Progenitor cell of endocrine pancreas (in vitro differentiated cells): ENCODE measurements at regions not wholly inside any gene's neighbourhood (a gene's known extent, or its start where the extent isn't known, plus 50 kb on each side); places are given as distances from the start of the nearest gene placed in this dataset.
"Not testable (repeated sequence)": the region's sequence is repeated elsewhere in the genome, so short reads cannot be mapped to it uniquely, and the experiment has no call there.

Experiments used
- DNase-seq: peaks from one replicate; pipeline ENCODE4 v3.0.0; 2021; ENCODE audit warnings: low spot score; ENCODE audit not compliant: unreplicated experiment
- H3K27ac Mint-ChIP-seq: 2 replicates; pipeline ENCODE4 v1.8.0; 2021; ENCODE audit warnings: mild to moderate bottlenecking, moderate library complexity, mixed read lengths
- H3K27me3 Mint-ChIP-seq: 2 replicates; pipeline ENCODE4 v1.8.0; 2021; ENCODE audit warnings: mixed read lengths
- H3K36me3 Mint-ChIP-seq: 2 replicates; pipeline ENCODE4 v1.8.0; 2022; ENCODE audit warnings: mixed read lengths; ENCODE audit not compliant: insufficient read depth
- H3K4me1 Mint-ChIP-seq: 2 replicates; pipeline ENCODE4 v1.8.0; 2021; ENCODE audit warnings: low read depth, mixed read lengths
- H3K4me3 Mint-ChIP-seq: 2 replicates; pipeline ENCODE4 v1.8.0; 2021; ENCODE audit warnings: low read depth, mild to moderate bottlenecking, moderate library complexity, mixed read lengths
- H3K9me3 Mint-ChIP-seq: 2 replicates; pipeline ENCODE4 v1.8.0; 2021; ENCODE audit warnings: low read depth, mixed read lengths
- TF ChIP-seq, protein P1 (sequence below): fragments of 200-600 bp; sonication (generic); IDR thresholded peaks from one replicate; pipeline ENCODE4 v1.5.0; 2021; ENCODE audit warnings: antibody characterized with exemption, mild to moderate bottlenecking; ENCODE audit not compliant: unreplicated experiment

GRCh38 chr20:29868688-29869087 is 1388.8 kb upstream of the DEFB115 start:
- not testable (repeated sequence) for DNase-seq, H3K4me1 Mint-ChIP-seq, H3K36me3 Mint-ChIP-seq, H3K27ac Mint-ChIP-seq, H3K27me3 Mint-ChIP-seq, H3K4me3 Mint-ChIP-seq
- peaks cover 83% of the 10 kb centered on the region for H3K9me3 Mint-ChIP-seq

- H3K9me3 Mint-ChIP-seq, result peaks cover 72% of the 10 kb centered on the region
- H3K4me1 Mint-ChIP-seq, DNase-seq, H3K36me3 Mint-ChIP-seq, H3K4me3 Mint-ChIP-seq, H3K27me3 Mint-ChIP-seq, H3K27ac Mint-ChIP-seq: not testable (repeated sequence)
Measured at GRCh38 chr20:29871816-29872215, 1385.6 kb upstream of the DEFB115 start.

DNA sequence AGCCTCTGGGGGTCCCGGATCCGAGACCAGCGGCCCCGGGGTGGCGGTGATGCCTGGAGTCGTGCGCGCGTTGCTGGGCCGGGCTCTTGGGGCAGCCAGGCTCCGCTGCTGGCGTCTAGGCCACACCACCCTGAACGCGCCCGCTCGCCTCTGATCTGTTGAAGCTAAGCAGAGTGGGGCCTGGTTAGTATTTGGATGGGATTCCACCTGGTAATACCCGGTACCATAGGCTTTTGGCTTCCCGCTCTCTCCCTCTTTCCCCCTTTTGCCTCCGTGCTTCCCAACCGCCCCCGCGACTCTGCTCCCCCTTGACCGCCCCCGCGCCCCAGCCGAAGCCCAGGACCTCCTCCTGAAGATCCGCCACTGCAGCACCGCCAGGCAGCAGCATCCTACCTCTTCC is 1383.5 kb upstream of the DEFB115 start:
- H3K4me1 Mint-ChIP-seq, result no peaks in the 10 kb centered on the region
- H3K27ac Mint-ChIP-seq, result no peak overlapping the region
- H3K9me3 Mint-ChIP-seq, result peaks cover 72% of the 10 kb centered on the region
- H3K4me3 Mint-ChIP-seq, result no peak overlapping the region
- no peak for DNase-seq
- H3K36me3 Mint-ChIP-seq, result peaks cover 13% of the 10 kb centered on the region
- H3K27me3 Mint-ChIP-seq, result no peaks in the 10 kb centered on the region
- TF ChIP-seq, protein P1, sequence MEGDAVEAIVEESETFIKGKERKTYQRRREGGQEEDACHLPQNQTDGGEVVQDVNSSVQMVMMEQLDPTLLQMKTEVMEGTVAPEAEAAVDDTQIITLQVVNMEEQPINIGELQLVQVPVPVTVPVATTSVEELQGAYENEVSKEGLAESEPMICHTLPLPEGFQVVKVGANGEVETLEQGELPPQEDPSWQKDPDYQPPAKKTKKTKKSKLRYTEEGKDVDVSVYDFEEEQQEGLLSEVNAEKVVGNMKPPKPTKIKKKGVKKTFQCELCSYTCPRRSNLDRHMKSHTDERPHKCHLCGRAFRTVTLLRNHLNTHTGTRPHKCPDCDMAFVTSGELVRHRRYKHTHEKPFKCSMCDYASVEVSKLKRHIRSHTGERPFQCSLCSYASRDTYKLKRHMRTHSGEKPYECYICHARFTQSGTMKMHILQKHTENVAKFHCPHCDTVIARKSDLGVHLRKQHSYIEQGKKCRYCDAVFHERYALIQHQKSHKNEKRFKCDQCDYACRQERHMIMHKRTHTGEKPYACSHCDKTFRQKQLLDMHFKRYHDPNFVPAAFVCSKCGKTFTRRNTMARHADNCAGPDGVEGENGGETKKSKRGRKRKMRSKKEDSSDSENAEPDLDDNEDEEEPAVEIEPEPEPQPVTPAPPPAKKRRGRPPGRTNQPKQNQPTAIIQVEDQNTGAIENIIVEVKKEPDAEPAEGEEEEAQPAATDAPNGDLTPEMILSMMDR, result no peak

DNA sequence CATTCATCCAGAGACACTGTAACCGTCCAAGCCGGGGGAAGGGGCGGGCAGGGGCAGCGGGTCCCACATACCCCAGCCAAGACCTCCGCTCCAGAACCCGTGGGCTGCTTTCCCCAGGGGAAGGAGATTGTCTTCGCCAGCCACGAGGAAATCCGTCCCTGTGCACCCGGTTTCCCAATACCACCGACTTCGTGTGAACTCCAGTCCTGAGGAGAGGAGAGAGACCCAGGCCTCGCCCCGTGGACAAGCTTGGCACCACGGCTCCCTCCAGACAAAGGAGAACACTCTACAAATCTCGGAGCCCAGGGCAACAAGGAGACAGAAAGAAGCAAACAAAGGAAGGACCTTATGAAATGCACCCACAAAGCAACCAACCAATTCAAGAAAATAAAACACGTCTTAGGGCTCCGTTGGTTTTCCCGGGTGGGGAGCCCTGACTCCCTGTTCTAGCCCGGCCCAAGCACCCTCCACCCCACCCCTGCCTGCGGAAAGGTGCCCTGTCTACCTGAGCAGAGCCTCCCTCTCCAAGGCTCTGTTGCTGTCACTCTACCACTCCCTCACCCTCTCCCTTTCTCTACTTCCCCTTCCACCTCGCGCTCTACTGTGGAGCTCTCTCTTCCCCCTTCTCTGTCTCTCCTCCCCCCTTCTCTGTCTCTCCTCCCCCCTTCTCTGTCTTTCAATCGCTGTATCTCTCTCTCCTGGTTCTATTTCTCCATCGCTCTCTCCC is 1382.8 kb upstream of the DEFB115 start:
- Mint-ChIP-seq H3K4me3 (no peak overlapping the region), H3K27ac (no peak overlapping the region), H3K9me3 (peaks cover 68% of the 10 kb centered on the region), H3K27me3 (no peaks in the 10 kb centered on the region), H3K36me3 (peaks cover 15% of the 10 kb centered on the region), H3K4me1 (no peaks in the 10 kb centered on the region)
- TF ChIP-seq, protein P1, result no peak
- DNase-seq, result no peak

DNA sequence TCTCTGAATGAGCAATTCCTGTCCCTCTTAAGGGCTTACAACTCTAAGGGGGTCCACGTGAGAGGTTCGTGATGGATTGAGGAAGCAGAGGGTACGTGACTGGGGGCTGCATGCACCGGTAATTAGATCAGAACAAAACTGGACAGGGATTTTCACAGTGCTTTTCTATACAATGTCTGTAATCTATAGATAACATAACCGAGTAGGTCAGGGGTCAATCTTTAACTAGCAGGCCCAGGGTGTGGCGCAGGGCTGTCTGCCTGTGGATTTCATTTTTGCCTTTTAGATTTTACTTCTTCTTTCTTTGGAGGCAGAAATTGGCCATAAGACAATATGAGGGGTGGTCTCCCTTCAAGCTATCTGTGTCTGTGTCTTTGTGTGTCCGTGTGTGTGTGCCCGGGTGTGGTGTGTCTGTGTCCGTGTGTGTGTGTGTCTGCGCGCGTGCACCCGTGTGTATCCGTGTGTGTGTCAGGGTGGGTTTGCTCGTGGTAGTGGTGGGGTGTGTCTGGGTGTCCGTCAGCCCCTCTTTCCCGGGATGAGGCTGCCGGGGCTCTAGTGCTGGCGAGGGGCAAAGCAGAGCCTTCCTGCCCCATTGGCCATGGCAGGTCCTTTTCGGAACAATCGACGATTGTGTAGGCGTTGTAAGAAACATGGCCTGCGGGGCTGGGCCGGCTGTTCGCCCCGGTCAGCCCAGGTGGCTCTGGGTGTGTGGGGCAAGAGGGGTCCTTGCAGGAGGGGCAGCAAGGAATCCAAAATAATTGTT is 1382.0 kb upstream of the DEFB115 start:
- not testable (repeated sequence) for H3K27ac Mint-ChIP-seq, H3K4me1 Mint-ChIP-seq, DNase-seq, H3K27me3 Mint-ChIP-seq, H3K4me3 Mint-ChIP-seq
- Mint-ChIP-seq H3K9me3 (peaks cover 64% of the 10 kb centered on the region), H3K36me3 (peaks cover 15% of the 10 kb centered on the region)

GRCh38 chr20:29876084-29876910 is 1381.2 kb upstream of the DEFB115 start:
- Mint-ChIP-seq H3K9me3 (peaks cover 63% of the 10 kb centered on the region), H3K36me3 (peaks cover 15% of the 10 kb centered on the region)
- H3K4me3 Mint-ChIP-seq, H3K27ac Mint-ChIP-seq, H3K27me3 Mint-ChIP-seq, H3K4me1 Mint-ChIP-seq, DNase-seq: not testable (repeated sequence)

DNA sequence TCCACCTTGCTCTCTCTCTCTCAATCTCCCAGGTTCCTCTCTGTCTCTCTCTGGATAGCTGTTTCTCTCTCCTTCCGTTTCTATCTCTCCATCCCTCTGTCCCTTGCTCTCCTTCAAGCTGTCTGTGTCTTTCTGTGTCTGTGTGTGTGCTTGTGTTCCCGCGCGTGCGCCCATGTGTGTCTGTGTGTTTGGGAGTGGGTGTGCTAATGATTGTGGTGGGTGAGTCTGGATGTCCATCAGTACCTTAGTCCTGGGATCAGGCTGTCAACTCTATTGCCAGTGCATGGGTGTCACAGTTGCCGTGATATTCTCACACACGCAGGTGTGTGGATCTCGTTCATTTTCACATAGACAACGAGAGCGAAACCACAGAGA is 1380.6 kb upstream of the DEFB115 start:
- TF ChIP-seq, protein P1, result no peak
- peaks cover 15% of the 10 kb centered on the region for H3K36me3 Mint-ChIP-seq
- no peak for DNase-seq
- H3K4me1 Mint-ChIP-seq, result no peaks in the 10 kb centered on the region
- H3K27ac Mint-ChIP-seq, result no peak overlapping the region
- no peaks in the 10 kb centered on the region for H3K27me3 Mint-ChIP-seq
- H3K4me3 Mint-ChIP-seq, result no peak overlapping the region
- peaks cover 58% of the 10 kb centered on the region for H3K9me3 Mint-ChIP-seq

DNA sequence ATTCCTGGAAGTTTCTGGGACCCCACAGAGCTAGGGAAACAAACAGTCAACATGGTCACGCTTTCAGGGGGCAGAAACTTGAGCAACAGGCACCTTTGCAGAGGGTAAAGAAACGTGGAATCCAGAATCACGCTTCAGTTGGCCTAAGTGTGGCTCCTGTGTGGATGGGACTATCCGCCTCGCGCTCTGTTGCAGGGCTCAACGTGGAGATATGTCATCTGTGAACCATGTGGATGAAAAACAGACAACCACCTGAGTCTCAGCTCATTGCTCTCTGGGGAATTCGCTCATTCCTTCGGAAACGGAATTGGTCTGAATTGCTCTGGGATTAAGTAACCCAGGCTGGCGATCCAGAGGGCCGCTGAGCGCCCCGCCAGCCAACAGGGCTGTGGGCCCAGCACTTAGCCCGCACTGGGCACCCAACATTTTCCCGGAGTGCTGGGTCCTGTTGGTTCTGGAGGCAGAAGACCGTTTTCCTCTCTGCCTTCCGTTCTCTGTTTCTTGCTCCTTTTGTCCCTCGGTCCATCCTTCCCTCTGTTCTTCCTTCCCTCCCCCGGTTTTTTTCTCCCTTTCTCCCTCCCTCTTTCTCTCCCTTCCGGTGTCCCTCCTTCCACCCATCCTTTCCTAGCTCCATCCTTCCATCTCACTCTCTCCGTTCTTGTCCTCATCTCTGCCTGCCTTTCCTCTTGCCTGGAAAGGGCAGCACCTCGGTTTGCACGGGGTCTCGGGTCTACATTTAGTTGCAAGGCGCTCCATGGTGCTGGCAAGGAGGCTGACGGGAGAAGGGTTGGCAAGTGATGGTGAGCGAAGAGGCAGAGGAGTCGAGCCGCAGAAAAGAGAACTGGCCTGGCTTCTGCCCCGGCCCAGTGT is 1379.8 kb upstream of the DEFB115 start:
- not testable (repeated sequence) for H3K27ac Mint-ChIP-seq, H3K27me3 Mint-ChIP-seq, DNase-seq, H3K4me1 Mint-ChIP-seq, H3K4me3 Mint-ChIP-seq
- Mint-ChIP-seq H3K36me3 (peaks cover 16% of the 10 kb centered on the region), H3K9me3 (peaks cover 60% of the 10 kb centered on the region)
